ENCODE measurements at regions not wholly inside any gene's neighbourhood (a gene's known extent, or its start where the extent isn't known, plus 50 kb on each side); places are given as distances from the start of the nearest gene placed in this dataset.

GRCh38 chr1:56285554-56286402 is 293.6 kb downstream of the PLPP3 start:
- TF ChIP-seq CTCF (IDR thresholded peaks at IDR 0.05; ENCODE audit: control extremely low read depth, extremely low read depth): no peak
- peak; percentile 19 for ATAC-seq (ENCODE audit: insufficient read depth, low FRiP score)

GRCh38 chr1:56284928-56285327 is 294.4 kb downstream of the PLPP3 start:
- no peaks in the 10 kb centered on the region for H3K9me3 ChIP-seq (ENCODE audit: control insufficient read depth in 4 of 4, insufficient read depth in 3 of 4, low read length in 3 of 4)
- 35 to 68% methylated on average over 3 of the region's 3 CpGs for WGBS, 2 donors
- no peak overlapping the region for H3K9ac ChIP-seq (ENCODE audit: insufficient read depth in 1 of 2, low read length in 2 of 2)
- TF ChIP-seq CTCF (IDR thresholded peaks at IDR 0.05; ENCODE audit: control extremely low read depth, extremely low read depth): no peak
- no peak overlapping the region for H3K27ac ChIP-seq (ENCODE audit: low read depth in 1 of 2, low read length in 1 of 2)
- DNase-seq: peak; percentile 19 to 51 (median 42)
- H3K4me3 ChIP-seq: no peak overlapping the region
- no peaks in the 10 kb centered on the region for H3K27me3 ChIP-seq (ENCODE audit: control insufficient read depth in 3 of 3, insufficient read depth in 3 of 3, low read length in 2 of 3)
- no peaks in the 10 kb centered on the region for H3K36me3 ChIP-seq (ENCODE audit: control insufficient read depth in 4 of 4, insufficient read depth in 4 of 4, low read length in 4 of 4)
- ATAC-seq (ENCODE audit: insufficient read depth, low FRiP score): peak; percentile 41
- peaks cover 0 to 8% (median 4%) of the 10 kb centered on the region in 5 donors for H3K4me1 ChIP-seq (ENCODE audit: control insufficient read depth in 5 of 5, insufficient read depth in 5 of 5, low read length in 5 of 5)

More at GRCh38 chr1:56285554-56286402, 293.6 kb downstream of the PLPP3 start:
- Histone ChIP-seq H3K9me3 (ENCODE audit: control insufficient read depth in 4 of 4, insufficient read depth in 3 of 4, low read length in 3 of 4) (no peaks in the 10 kb centered on the region), H3K9ac (ENCODE audit: insufficient read depth in 1 of 2, low read length in 2 of 2) (no peak overlapping the region), H3K36me3 (ENCODE audit: control insufficient read depth in 4 of 4, insufficient read depth in 4 of 4, low read length in 4 of 4) (no peaks in the 10 kb centered on the region), H3K27me3 (ENCODE audit: control insufficient read depth in 3 of 3, insufficient read depth in 3 of 3, low read length in 2 of 3) (no peaks in the 10 kb centered on the region), H3K27ac (ENCODE audit: low read depth in 1 of 2, low read length in 1 of 2) (no peak overlapping the region), H3K4me3 (no peak overlapping the region), H3K4me1 (ENCODE audit: control insufficient read depth in 5 of 5, insufficient read depth in 5 of 5, low read length in 5 of 5) (peaks cover 0 to 8% (median 4%) of the 10 kb centered on the region in 5 donors)
- no peak for DNase-seq
- 64 to 68% methylated on average over 4 of the region's 4 CpGs for WGBS, 2 donors

GRCh38 chr1:56278061-56278460 is 301.3 kb downstream of the PLPP3 start:
- no peak for ATAC-seq (ENCODE audit: insufficient read depth, low FRiP score)
- Histone ChIP-seq H3K27me3 (ENCODE audit: control insufficient read depth in 3 of 3, insufficient read depth in 3 of 3, low read length in 2 of 3) (no peaks in the 10 kb centered on the region), H3K4me1 (ENCODE audit: control insufficient read depth in 5 of 5, insufficient read depth in 5 of 5, low read length in 5 of 5) (peaks cover 0 to 3% (median 0%) of the 10 kb centered on the region in 5 donors)

More at GRCh38 chr1:56278061-56278460, 301.3 kb downstream of the PLPP3 start:
- DNase-seq: peak in 2 of 3 donors; percentile 45 to 63
- Histone ChIP-seq H3K9ac (ENCODE audit: insufficient read depth in 1 of 2, low read length in 2 of 2) (no peak overlapping the region), H3K4me3 (no peak overlapping the region), H3K9me3 (ENCODE audit: control insufficient read depth in 4 of 4, insufficient read depth in 3 of 4, low read length in 3 of 4) (no peaks in the 10 kb centered on the region), H3K36me3 (ENCODE audit: control insufficient read depth in 4 of 4, insufficient read depth in 4 of 4, low read length in 4 of 4) (no peaks in the 10 kb centered on the region), H3K27ac (ENCODE audit: low read depth in 1 of 2, low read length in 1 of 2) (no peak overlapping the region)
- 77 to 81% methylated on average over 3 of the region's 3 CpGs for WGBS, 2 donors
- TF ChIP-seq CTCF (IDR thresholded peaks at IDR 0.05; ENCODE audit: control extremely low read depth, extremely low read depth): no peak
